IMR-90 (cell line): ENCODE measurements at regions not wholly inside any gene's neighbourhood (a gene's known extent, or its start where the extent isn't known, plus 50 kb on each side); places are given as distances from the start of the nearest gene placed in this dataset.

Experiments used
- ATAC-seq: fragments of 200-7000 bp; cut with Tn5 transposase; 2 replicates; pipeline ENCODE4 v1.9.1; 2020; ENCODE audit warnings: low read depth, mild to moderate bottlenecking, moderate library complexity
- BruUV-seq: library from RNA; stranded (reverse); fragments of 400-500 nt; replicated peaks from 2 replicates; lab custom pipeline; 2021; lab: Mats Ljungman, UMichigan
- CTCF ChIA-PET: fragments of 300-600 bp; formaldehyde crosslinking; extraction: SDS; loops from one replicate; lab custom pipeline; 2021; ENCODE audit warnings: antibody characterized with exemption; lab: Yijun Ruan, JAX
- POLR2A ChIA-PET: fragments of 300-600 bp; sonication (Branson Sonifier 250); formaldehyde crosslinking; loops from one replicate; lab custom pipeline; 2022; ENCODE audit warnings: antibody characterized with exemption; ENCODE audit not compliant: unreplicated experiment; lab: Charles Lee
- DNase-seq: peaks from one replicate; pipeline ENCODE4 v3.0.0; 2013
- H2AFZ ChIP-seq: replicated peaks from 2 replicates; pipeline ENCODE3; 2013; ENCODE audit warnings: low read length, mild to moderate bottlenecking; ENCODE audit not compliant: poor library complexity
- H2AK5ac ChIP-seq: 2 replicates; pipeline ENCODE4 v1.6.1; 2013; ENCODE audit warnings: low read depth, low read length, inconsistent platforms
- H2AK9ac ChIP-seq: replicated peaks from 2 replicates; pipeline ENCODE3; 2013; ENCODE audit warnings: mild to moderate bottlenecking, low read depth, low read length, moderate library complexity; ENCODE audit not compliant: poor library complexity
- H2BK120ac ChIP-seq: 2 replicates; pipeline ENCODE4 v1.6.1; 2013; ENCODE audit warnings: low read depth, low read length, inconsistent platforms
- H2BK15ac ChIP-seq: 3 replicates; pipeline ENCODE4 v1.6.1; 2013; ENCODE audit warnings: low read depth, low read length, inconsistent platforms
- H2BK20ac ChIP-seq: 2 replicates; pipeline ENCODE4 v1.6.1; 2013; ENCODE audit warnings: low read depth, mild to moderate bottlenecking, inconsistent platforms, low read length, moderate library complexity
- H2BK5ac ChIP-seq: 2 replicates; pipeline ENCODE4 v1.6.1; 2013; ENCODE audit warnings: mild to moderate bottlenecking, low read depth, low read length, inconsistent platforms; ENCODE audit not compliant: poor library complexity, severe bottlenecking
- H3K14ac ChIP-seq: replicated peaks from 2 replicates; pipeline ENCODE4 v1.6.1; 2013; ENCODE audit warnings: low read depth, low read length, inconsistent platforms
- H3K18ac ChIP-seq: 2 replicates; pipeline ENCODE4 v1.6.1; 2013; ENCODE audit warnings: low read depth, low read length, control low read depth
- H3K23ac ChIP-seq: 2 replicates; pipeline ENCODE4 v1.6.1; 2013; ENCODE audit warnings: low read depth, low read length, inconsistent platforms
- H3K27ac ChIP-seq: 2 replicates; pipeline ENCODE4 v1.5.1; 2013; ENCODE audit warnings: mild to moderate bottlenecking, control low read depth, low read length; ENCODE audit not compliant: insufficient read depth
- H3K27me3 ChIP-seq: 2 replicates; pipeline ENCODE4 v1.6.1; 2013; ENCODE audit warnings: low read length; ENCODE audit not compliant: control insufficient read depth, insufficient read depth
- H3K36me3 ChIP-seq: 2 replicates; pipeline ENCODE4 v1.6.1; 2013; ENCODE audit warnings: low read length, mixed read lengths; ENCODE audit not compliant: control insufficient read depth, insufficient read depth
- H3K4ac ChIP-seq: 2 replicates; pipeline ENCODE4 v1.6.1; 2013; ENCODE audit warnings: low read depth, low read length, inconsistent platforms
- H3K4me1 ChIP-seq: 2 replicates; pipeline ENCODE4 v1.6.1; 2013; ENCODE audit warnings: low read length, mixed read lengths; ENCODE audit not compliant: control insufficient read depth, insufficient read depth
- H3K4me2 ChIP-seq: 2 replicates; pipeline ENCODE4 v1.6.1; 2013; ENCODE audit warnings: low read depth, mild to moderate bottlenecking, control low read depth, low read length, moderate library complexity
- H3K4me3 ChIP-seq: 2 replicates; pipeline ENCODE4 v1.5.1; 2013; ENCODE audit warnings: low read depth, mild to moderate bottlenecking, control low read depth, low read length, moderate library complexity; ENCODE audit not compliant: insufficient read depth
- H3K56ac ChIP-seq: 2 replicates; pipeline ENCODE4 v1.6.1; 2013; ENCODE audit warnings: low read length, inconsistent platforms; ENCODE audit not compliant: insufficient read depth; ENCODE audit errors: extremely low read depth
- H3K79me1 ChIP-seq, 2 experiments: 2 replicates each; pipeline ENCODE4 v1.6.1; 2013; ENCODE audit warnings: low read length in 2 of 2, inconsistent platforms in 1 of 2, low read depth in 1 of 2
- H3K9ac ChIP-seq: 2 replicates; pipeline ENCODE4 v1.6.1; 2013; ENCODE audit warnings: low read depth, low read length, control low read depth
- H3K9me1 ChIP-seq: 2 replicates; pipeline ENCODE4 v1.6.1; 2013; ENCODE audit warnings: low read length, inconsistent platforms; ENCODE audit not compliant: insufficient read depth
- H3K9me3 ChIP-seq: 2 replicates; pipeline ENCODE4 v1.6.1; 2013; ENCODE audit warnings: low read length; ENCODE audit not compliant: control insufficient read depth, insufficient read depth
- H4K20me1 ChIP-seq: 2 replicates; pipeline ENCODE4 v1.6.1; 2013; ENCODE audit warnings: low read length, inconsistent platforms; ENCODE audit not compliant: insufficient read depth
- H4K5ac ChIP-seq: 2 replicates; pipeline ENCODE4 v1.6.1; 2013; ENCODE audit warnings: mild to moderate bottlenecking, low read depth, low read length, control low read depth
- H4K8ac ChIP-seq, 2 experiments: 2 replicates each; pipeline ENCODE4 v1.6.1; 2013; ENCODE audit warnings: low read depth in 2 of 2, low read length in 2 of 2, control low read depth in 1 of 2, inconsistent platforms in 1 of 2
- H4K91ac ChIP-seq: 2 replicates; pipeline ENCODE4 v1.6.1; 2013; ENCODE audit warnings: low read depth, low read length, inconsistent platforms; ENCODE audit not compliant: insufficient read depth
- BHLHE40 ChIP-seq: fragments of 150-350 bp; IDR thresholded peaks from 2 replicates; pipeline ENCODE4 v1.6.1; 2016; ENCODE audit warnings: mild to moderate bottlenecking, low read depth, low read length
- CHD1 ChIP-seq: IDR thresholded peaks from 2 replicates; pipeline ENCODE4 v1.6.1; 2012; ENCODE audit warnings: low read depth, low read length, improper control_type of control experiment
- FOS ChIP-seq: fragments of 150-350 bp; IDR thresholded peaks from 2 replicates; pipeline ENCODE4 v1.6.1; 2016; ENCODE audit warnings: low read depth, low read length
- MAFK ChIP-seq: IDR thresholded peaks from 2 replicates; pipeline ENCODE4 v1.6.1; 2012; ENCODE audit warnings: low read depth, low read length, improper control_type of control experiment
- MAZ ChIP-seq: IDR thresholded peaks from 2 replicates; pipeline ENCODE4 v1.6.1; 2012; ENCODE audit warnings: low read depth, mild to moderate bottlenecking, low read length, improper control_type of control experiment, moderate library complexity, borderline replicate concordance
- RCOR1 ChIP-seq: IDR thresholded peaks from 2 replicates; pipeline ENCODE4 v1.6.1; 2012; ENCODE audit warnings: mild to moderate bottlenecking, low read length, improper control_type of control experiment; ENCODE audit not compliant: insufficient replicate concordance
- SMC3 ChIP-seq: fragments of 150-350 bp; IDR thresholded peaks from 2 replicates; pipeline ENCODE4 v1.6.1; 2016; ENCODE audit warnings: low read depth, mild to moderate bottlenecking, antibody characterized with exemption, low read length, moderate library complexity
- WGBS, 2 experiments: methylation state at CpG; one replicate each; pipeline versions ENCODE4 v1.1.5 to v1.1.7; 2013; ENCODE audit warnings: missing lambda C conversion rate in 2 of 2; ENCODE audit not compliant: insufficient read length in 1 of 2; ENCODE audit errors: extremely low coverage in 2 of 2; 5-methylcytosine and 5-hydroxymethylcytosine counted together
- dilution Hi-C: fragments of 300-500 bp; cut with HindIII; formaldehyde crosslinking; loops from one replicate; pipeline ENCODE4 v1.14.3; 2018; ENCODE audit warnings: low sequenced_read_pairs; ENCODE audit not compliant: unreplicated experiment
- in situ Hi-C: fragments of 300-500 bp; cut with MboI; formaldehyde crosslinking; loops from 3 replicates; pipeline ENCODE4 v1.14.3; 2019; ENCODE audit warnings: low sequenced_read_pairs, inconsistent platforms, mixed read lengths
- intact Hi-C: fragments of 100-400 bp; cut with micrococcal nuclease; formaldehyde crosslinking; loops from 2 replicates; pipeline ENCODE4 v1.10.0; 2022
- TF ChIP-seq, protein P1 (sequence below): conservative IDR thresholded peaks from 2 replicates; pipeline ENCODE4 v1.5.1; 2012; ENCODE audit warnings: mild to moderate bottlenecking, low read depth, low read length, improper control_type of control experiment

DNA sequence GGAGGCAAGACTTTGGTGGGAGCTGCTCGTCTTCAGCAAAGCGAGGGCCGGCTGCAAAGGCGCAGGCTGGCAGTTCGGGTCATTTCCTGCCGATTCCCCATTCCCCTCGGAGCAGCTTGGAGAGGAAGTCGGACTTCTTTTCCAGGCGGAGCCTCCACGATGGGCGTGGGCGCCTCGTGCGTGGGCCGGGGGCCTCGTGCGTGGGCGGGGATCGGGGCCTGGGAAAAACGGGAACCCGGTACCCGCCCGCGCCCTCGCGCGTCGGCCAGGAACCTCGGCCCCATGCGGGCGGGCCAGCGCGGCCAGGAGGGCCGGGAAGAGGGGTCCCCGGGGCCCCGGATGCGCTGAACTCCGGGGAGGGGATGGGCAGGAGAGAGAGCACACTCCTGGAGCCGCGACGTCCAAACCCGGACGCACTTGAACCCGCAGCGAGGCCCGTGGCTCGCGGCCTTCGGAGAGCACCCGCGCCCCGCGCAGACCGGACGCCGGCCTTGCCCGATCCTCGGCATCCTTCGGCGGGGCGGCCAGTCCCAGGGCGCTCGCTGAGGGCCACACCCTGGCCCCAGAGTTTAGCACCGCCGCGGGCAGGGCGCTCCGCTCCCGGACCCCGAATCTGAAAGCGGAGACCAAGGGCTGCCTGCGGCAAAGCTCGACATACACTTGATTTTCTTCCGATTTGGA is 368.4 kb downstream of the MTX2 start:
- Histone ChIP-seq H4K20me1 (no peaks in the 10 kb centered on the region), H2BK120ac (peak overlapping the region; percentile 52; the same call in 1 of the 2 replicates), H3K27me3 (peaks cover 32% of the 10 kb centered on the region), H3K56ac (0 out of 2 replicates have a peak overlapping the region, but pooled peaks have one; percentile 11), H2AK9ac (peak overlapping the region; percentile 42), H3K23ac (no peak overlapping the region), H4K8ac (peak overlapping the region; percentile 39 to 83; a peak in 2 of 4 replicates), H3K9me3 (no peaks in the 10 kb centered on the region), H3K14ac (no peak overlapping the region), H2BK20ac (peak overlapping the region; percentile 9; the same call in 1 of the 2 replicates), H3K4ac (no peak overlapping the region), H4K5ac (no peak overlapping the region), H3K9ac (no peak overlapping the region), H2BK15ac (no peak overlapping the region), H3K4me1 (no peaks in the 10 kb centered on the region), H3K18ac (no peak overlapping the region), H3K36me3 (no peaks in the 10 kb centered on the region), H3K79me1 (no peaks in the 10 kb centered on the region), H3K4me3 (peak overlapping the region; percentile 38), H2AFZ (peak overlapping the region; percentile 85), H4K91ac (no peak overlapping the region), H3K9me1 (no peaks in the 10 kb centered on the region), H2AK5ac (no peak overlapping the region), H2BK5ac (no peak overlapping the region), H3K4me2 (peak overlapping the region; percentile 71), H3K27ac (no peak overlapping the region; the same call in 1 of the 2 replicates)
- DNase-seq (peak; percentile 23), ATAC-seq (peak; percentile 64)
- dilution Hi-C loops (no loop called here), intact Hi-C loops (loop anchor here (1.0 kb wide), 4 partner anchors 83 to 510 kb away; no protein-coding TSS in a partner anchor), in situ Hi-C loops (loop anchor here (5.0 to 10.0 kb wide), 2 partner anchors 183 to 510 kb away; partner anchors contain the start of gene HOXD8)
- no TSS peak for BruUV-seq
- ChIA-PET CTCF (interaction anchor here (0.6 to 3.9 kb wide), 16 partner anchors 15 to 849 kb away, joined by 3 to 23 read pairs (median 4); no protein-coding TSS in a partner anchor), POLR2A (no interaction called here)
- TF ChIP-seq RCOR1 = no peak
- TF ChIP-seq, protein P1, sequence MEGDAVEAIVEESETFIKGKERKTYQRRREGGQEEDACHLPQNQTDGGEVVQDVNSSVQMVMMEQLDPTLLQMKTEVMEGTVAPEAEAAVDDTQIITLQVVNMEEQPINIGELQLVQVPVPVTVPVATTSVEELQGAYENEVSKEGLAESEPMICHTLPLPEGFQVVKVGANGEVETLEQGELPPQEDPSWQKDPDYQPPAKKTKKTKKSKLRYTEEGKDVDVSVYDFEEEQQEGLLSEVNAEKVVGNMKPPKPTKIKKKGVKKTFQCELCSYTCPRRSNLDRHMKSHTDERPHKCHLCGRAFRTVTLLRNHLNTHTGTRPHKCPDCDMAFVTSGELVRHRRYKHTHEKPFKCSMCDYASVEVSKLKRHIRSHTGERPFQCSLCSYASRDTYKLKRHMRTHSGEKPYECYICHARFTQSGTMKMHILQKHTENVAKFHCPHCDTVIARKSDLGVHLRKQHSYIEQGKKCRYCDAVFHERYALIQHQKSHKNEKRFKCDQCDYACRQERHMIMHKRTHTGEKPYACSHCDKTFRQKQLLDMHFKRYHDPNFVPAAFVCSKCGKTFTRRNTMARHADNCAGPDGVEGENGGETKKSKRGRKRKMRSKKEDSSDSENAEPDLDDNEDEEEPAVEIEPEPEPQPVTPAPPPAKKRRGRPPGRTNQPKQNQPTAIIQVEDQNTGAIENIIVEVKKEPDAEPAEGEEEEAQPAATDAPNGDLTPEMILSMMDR = no peak
- TF ChIP-seq FOS = no peak
- no peak for TF ChIP-seq MAZ
- no peak for TF ChIP-seq SMC3
- no peak for TF ChIP-seq CHD1
- no peak for TF ChIP-seq MAFK
- no peak for TF ChIP-seq BHLHE40
- WGBS, 2 experiments = 1% methylated on average over 28 of the region's 74 CpGs; no CpG with 5 or more reads in 1 of the 2 experiments
